ENCODE measurements at regions not wholly inside any gene's neighbourhood (a gene's known extent, or its start where the extent isn't known, plus 50 kb on each side); places are given as distances from the start of the nearest gene placed in this dataset.
A peak's percentile ranks its signal among the peaks of the same experiment; 100 is the strongest.

DNA sequence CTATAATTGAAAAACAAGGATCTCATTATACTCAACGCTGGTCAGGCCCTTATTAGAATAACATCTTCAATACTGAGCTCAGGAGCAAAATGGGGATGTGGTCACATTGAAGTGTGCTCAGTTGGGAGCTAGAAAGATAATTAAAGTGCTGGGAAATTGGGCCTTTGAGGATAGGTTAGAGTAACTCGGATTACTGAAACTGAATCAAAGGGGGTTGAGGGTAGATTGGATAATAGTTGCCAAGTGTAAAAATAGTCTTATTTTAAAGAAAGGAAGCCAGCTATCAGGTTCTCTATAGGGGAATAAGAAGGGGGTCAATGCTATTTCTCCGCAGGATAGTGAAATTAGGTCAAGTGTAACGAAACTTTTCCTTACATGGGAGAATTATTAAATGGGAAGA lies 391.0 kb upstream of the PTPRD start:
- DNase-seq, result no peak

DNA sequence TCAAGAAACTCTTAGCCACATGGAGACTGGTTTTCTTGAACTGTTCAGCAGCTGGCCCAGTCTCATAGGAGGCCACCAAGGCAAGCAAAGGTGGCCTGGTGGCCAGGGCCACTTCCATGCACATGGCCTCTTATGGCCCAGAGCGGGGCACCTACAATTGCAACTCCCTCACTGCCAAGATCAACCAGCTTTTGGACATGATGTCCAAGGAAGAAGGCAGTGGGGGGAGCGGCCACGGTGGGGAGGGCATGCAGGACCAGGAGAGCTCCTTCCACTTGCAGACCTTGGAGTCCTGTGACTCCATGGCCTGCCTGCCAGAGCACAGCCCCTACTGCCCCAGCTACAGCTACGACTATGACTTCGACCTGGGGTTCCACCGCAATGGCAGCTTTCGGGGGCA lies 398.9 kb upstream of the PTPRD start:
- DNase-seq, result no peak

DNA sequence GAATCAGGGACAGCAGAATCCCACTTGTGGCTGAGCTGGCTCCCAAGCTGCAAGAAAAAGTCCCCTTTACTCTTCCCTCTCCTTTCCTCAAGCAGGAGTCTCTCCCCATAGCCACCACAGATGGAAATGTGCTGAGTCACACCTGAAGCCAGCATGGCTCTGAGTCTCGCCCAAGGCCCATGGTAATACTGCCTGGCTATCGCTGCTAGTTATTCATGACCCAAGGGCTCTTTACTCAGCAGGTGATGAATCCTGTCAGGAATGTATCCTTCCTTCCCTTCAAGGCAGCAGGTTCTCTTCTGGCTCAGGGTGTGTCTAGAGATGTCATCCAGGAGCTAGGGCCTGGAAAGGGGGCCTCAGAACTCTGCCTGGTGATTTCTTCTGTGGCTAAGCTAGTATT lies 403.3 kb upstream of the PTPRD start:
- peak; percentile 75 for DNase-seq

DNA sequence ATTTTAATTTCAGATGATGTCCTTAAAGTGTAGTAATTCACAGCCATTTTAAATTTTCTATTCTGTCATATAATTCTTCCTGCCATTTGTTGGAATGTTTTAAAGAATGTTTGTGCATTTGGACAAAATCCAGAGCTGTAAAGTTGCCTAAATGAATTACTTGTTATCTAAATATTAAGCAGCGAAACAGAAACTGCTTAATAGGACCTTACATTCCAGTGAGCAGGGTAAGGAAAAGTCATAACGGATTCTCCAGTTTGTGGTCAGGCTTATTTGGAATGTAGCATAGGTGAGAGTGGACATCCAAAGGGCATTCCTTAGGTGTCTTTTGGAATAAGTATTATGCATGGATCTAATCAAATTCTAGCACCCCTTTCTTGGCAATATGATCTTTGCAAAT lies 410.4 kb upstream of the PTPRD start:
- no peak for DNase-seq

DNA sequence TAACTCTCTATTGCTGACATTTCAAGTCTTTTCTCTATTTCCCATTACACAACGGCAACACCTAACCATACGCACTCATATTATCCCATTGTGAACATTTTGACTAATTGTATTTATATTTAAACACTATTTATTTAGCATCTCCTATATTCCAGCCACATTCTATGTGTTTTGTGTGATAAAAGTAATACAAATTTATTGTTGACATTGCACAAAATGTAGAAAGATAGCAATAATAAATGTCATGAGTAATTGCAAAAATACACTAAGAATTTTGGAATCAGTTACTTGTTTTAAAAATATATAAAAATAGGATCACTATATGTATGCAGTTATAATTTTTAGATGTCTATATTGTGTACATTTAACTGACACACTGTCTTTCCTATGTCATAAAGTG lies 413.0 kb upstream of the PTPRD start:
- DNase-seq, result no peak

DNA sequence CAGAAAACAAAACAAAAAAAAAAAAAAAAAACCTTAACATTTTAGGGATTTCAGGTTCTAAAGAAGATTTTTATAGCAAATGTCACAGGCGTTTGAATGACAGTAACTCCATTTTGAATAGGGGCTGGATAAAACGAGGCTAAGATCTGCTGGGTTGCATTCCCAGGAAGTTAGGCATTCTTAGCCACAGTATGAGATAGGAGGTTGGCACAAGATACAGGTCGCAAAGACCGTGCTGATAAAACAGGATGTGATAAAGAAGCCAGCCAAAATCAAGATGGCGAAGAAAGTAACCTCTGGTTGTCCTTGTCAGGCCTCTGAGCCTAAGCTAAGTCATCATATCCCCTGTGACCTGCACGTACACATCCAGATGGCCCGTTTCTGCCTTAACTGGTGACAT lies 425.6 kb upstream of the PTPRD start:
- DNase-seq, result no peak

DNA sequence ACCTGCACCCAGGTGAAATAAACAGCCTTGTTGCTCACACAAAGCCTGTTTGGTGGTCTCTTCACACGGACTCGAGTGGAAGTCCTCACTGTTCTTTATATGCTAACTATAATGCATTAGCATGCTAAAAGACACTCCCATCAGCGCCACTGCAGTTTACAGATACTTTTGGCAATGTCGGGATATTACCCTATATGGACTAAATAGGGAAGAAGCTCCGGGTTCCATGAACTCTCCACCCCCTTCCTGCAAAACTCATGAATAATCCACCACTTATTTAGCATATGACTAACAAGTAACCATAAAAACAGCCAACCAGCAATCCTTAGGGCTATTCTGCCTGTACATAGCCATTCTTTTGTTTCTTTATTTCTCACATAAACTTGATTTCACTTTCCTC lies 426.2 kb upstream of the PTPRD start:
- DNase-seq, result no peak

DNA sequence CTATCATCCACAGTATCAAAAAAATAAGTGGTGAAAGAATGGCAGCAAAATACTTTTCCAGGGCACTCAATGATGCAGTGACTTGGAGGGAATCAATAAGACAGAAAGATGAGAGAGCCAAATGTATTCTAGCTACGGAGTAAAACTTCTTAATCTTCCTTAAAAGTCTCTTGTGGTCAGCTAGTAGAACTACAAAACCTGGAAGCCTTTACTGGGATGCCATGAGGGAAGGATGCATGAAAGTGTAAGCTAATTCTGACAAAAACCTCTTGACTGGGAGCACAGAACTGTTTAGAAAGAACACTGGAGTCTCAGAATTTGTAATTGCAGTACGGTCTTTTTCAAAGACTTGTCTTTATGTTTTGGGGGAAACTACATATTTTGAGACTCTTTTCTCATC lies 432.8 kb upstream of the PTPRD start:
- DNase-seq, result no peak

DNA sequence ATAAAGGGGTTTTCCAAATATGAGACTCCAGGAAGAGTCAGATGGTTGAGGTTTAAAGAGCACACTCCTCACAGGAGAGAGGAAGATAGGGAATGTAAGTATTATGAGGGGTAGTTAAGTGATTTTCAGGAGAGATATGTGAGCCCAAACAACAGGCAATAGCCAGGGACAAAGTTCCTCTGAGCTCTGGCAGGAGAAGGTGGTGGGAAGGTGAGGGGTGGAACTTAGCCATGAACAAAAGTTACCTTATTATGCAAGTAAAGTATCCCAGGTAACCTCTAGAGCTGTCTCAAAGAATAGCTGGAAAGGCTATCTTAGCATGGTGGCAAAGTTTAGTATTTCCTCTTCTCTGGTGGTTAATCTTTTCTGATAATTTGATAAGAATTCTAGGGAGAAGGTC lies 450.5 kb upstream of the PTPRD start:
- DNase-seq, result peak; percentile 59

DNA sequence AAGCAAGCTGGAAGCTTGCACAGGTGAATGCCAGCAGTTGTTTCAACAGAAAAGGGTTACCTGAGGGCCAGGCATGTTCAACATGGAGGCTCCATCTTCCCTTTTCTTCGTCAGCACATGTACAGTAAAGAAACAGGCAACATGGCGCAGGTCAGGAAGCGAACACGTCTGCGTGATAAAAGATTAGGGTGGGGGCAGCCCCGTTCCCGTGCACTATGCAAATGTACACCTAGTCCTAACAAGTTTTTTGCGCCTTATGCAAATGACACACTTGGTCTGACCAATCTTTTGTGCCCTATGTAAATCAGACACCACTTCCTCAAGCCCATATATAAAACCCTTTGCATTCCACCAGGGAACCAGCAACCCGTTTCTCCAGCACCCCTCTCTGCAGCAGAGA lies 452.1 kb upstream of the PTPRD start:
- DNase-seq, result no peak

DNA sequence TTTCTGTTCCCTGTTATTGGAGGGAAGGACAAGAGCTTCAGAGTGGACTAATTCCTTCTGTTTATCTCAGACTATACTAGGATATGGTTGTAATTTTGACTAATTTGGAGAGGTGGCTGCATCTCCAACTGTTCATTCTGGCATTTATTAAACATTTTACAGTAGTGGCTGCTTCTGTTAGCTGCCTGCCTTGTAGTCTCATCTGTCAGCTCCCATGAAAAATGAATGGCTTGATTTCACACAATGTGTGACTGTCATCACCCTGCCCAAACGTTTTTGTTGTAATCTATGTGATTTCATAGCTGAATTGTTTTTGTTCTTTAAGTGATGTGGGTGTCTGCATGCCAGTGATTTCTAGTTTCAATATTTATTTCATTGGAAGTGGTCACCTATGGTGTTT lies 459.4 kb upstream of the PTPRD start:
- no peak for DNase-seq

DNA sequence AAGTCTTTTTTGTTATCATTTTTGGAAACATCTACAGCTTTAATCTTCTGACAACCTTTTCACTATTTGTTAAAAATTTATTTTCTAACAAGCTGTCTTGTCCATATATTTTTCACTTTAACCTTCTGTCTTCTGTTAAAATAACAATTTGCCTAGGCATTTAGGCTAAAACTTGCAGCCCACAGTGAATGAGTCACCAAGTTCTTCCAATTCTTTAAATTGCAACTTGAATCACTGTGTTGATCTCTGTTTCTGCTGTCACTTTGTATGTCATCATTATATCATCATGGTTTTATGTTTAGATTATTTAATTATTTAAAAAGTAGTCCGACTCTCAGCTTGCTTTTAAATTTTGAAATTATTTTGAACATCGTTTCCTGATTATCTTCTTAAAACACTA lies 473.8 kb upstream of the PTPRD start:
- DNase-seq, result no peak

DNA sequence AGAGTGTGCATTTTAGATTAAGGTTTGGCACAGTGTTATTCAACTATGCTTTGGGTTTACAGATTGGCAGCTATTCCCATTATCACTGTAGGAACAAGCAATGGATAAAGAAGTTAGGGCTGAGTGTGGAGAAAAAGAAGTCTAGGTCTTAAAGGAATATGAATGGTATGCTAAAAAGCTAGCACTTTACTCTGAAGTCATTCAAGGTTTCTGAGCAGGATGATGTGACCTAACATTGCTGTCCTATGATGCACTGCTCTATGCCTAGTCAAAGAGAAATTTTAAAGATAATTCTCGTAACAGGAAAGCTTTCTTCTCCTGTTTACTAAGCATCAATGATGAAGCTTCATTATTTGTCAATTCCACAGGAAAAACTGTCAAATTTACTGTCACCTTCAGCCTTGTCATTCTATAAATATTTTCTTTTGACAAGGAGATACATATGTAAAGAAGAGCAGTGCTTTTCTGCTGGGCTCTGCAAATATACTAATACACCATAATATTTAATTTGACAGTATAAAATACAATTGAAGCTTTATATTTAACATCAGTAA lies 476.1 kb upstream of the PTPRD start:
- no peak for DNase-seq

DNA sequence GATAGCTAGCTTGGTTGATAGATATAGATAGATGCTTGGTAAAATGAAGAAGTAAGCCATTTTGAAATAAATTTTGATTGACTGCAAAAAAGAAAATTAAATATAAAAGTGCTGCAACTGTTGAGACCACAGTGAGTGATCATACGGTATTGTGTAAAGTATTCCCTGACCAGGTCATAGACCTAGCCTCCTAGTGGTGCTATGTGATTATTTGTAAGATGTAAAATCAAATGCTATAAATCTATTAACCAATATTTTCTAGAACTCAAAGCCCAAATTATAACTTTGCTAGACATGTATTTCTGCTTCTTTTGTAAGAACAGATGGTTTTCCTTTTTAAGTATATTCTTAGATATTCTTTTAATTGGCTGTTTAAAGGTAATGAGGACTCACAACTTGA lies 480.2 kb upstream of the PTPRD start:
- no peak for DNase-seq

DNA sequence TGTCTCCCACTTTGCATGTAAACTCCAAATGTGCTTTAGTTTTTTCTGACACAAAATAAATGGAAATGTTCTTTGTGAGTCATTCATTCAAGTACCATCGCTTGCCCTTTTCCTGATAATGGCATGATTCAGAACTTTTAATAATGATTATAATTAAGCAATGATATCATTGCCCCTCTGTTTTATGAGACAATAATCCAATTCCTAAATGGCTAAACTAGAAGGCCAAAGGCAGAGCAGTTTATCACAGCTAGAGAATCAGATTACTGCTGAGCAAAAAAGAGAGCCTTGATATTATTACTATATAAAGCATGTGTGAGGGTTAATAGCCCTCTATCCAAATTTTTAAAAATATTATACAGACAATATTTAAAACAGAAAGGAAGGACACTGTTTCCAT lies 484.2 kb upstream of the PTPRD start:
- DNase-seq, result no peak

DNA sequence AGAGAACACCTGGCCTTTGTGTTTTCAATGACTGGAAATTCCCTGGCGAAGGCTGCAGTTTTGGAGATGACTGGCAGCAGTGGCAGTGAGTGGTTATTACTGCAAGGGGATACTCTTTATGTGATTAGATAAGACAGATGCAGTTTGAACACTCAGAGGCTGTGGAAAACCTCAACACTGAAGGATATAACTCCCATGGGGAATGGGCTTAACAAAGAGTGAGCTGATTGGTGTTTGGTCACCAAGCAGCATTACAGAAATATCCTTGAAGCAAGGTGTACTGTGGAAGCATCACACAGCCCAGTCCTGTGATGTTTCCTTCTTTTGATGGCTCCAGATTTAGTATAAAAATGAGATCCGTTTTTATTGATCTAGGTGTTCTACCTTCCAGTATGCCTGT lies 490.7 kb upstream of the PTPRD start:
- no peak for DNase-seq

DNA sequence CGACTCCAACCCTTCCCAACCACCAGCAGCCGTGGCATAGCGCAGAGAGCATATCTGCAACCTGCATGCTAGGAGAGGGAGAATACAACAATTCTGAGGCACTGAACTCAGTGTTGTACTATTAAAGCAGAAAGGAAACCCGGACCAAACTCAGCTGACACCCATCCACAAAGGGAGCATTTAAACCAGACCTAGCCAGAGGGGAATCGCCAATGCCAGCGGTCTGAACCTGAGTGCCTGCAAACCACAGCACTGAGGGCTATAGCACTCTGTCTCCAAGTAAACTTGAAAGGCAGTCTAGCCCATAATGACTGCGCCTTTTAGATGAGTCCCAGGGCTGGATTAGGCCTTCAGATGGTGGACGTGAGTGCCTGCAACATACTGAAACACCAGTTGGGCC lies 494.4 kb upstream of the PTPRD start:
- peak; percentile 64 for DNase-seq

DNA sequence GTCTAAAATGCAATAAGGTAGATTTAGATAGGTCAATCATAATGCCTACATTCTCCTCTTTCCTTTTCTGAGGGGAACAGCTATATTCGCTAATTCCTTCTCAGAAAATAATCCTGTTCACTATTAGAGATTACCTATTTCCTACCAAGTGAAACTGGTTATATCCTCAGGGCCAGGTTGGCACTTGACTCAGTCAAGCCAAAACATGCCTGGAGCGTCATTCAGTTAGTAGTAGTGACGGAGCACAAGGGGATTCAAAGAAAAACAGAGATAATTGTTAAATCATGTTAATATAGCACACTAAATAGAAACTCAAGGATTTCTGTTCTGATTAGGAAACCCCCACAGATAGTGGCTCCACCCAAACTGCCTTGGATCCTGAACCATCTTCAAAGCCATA lies 515.4 kb upstream of the PTPRD start:
- no peak for DNase-seq

DNA sequence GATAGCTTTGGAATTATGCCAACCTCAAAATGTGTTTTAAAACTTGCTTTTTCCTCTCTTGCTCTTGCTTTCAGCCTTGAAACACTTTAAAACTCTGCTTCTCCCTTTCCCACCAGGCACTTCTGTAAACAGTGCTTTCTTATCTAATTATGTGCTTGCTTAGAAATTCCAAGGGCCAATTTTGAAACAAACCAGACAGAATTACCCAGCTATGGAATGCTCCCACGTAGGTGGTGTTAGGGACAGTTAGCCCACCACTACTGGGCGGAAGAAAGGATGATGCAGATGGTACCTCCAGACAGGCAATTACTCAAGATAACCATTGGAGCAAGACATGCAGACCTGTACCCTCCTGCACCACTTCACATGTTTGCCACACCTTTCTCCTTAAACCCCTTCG lies 523.0 kb upstream of the PTPRD start:
- peak; percentile 85 for DNase-seq

DNA sequence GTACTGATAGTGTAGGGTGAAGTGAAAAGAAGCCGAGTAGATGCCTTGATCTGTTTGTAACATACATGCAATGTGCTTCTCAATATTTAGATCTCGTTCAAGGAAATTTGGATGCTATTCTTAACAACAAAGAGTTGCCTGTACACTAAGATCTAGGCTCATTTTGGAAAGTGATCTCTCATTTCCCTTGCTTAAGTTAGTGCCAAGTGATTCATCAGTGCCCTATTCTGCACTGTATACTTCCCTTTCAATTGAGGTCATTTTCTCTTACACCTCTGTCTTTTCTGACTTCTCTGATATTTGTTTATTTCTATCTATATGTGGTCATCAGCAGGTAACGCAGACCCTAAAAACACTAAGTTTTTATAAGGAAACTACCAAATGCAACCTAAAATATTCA lies 528.6 kb upstream of the PTPRD start:
- DNase-seq, result no peak

DNA sequence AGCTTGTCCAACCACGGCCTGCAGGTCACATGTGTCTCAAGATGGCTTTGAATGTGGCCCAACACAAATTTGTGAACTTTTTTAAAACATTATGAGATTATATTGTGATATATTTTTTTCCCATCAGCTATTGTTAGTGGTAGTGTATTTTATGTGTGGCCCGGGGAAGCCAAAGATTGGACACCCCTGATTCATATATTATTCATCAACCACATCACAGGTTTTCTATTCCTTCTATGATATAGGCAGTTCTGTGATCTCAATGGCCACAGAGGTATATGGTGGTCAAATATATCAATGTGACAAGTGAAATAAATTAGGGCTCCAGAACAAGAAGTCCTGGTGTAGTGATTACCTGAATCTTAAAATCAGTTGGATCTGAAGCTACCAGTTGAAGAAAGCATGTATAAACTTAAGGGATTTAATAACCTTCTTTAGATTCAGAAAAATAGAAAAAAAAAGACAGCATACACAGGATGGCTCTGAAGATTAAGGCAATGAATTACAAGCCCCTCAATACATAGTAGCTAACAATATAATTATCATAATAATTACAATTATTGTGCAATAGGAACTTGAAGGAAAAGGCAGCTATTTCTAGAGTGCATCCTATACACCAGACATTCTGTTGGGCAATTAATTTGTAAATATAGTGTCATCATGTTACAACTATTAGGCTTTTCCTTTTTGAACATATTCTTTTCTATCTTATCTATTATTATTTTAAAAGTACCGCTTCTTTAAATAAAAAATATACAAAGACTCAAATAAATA lies 530.4 kb upstream of the PTPRD start:
- DNase-seq, result no peak

DNA sequence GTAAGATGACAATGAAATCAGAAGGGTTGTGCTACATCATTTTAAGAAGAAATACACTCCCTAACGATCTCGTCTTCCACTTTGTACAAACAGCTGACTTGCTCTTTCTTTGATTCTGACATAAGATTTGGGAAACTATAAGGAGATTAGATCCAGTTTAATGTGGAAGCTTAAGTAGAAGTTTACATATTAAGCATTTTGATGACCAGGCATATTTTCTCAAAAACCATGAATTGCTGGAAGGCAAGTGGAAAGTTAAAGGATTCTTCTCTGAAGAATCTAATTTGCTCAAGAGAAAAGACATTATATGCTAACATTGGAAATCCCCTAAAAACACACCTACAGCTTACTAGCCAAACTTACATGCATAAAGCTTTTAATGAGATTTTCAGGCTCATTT lies 531.9 kb upstream of the PTPRD start:
- no peak for DNase-seq

DNA sequence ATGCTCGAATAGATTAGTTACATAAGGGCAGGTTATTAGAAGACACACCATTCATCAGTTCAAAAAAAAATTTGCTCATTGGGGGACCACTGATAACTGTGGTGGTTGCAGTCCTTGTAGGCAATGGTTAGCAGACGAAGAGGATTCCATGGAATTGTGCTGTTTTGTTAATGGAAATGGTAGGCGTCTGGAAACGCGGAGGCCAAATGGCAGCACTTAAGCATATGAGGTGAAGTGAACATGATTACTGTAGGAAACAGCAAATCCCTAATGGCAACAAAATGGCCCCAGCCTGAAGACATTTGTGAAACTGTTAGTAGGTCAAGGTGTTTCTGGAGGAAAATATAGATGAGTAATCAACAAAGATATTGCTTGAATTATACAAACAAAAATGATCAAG lies 535.4 kb upstream of the PTPRD start:
- peak; percentile 67 for DNase-seq

DNA sequence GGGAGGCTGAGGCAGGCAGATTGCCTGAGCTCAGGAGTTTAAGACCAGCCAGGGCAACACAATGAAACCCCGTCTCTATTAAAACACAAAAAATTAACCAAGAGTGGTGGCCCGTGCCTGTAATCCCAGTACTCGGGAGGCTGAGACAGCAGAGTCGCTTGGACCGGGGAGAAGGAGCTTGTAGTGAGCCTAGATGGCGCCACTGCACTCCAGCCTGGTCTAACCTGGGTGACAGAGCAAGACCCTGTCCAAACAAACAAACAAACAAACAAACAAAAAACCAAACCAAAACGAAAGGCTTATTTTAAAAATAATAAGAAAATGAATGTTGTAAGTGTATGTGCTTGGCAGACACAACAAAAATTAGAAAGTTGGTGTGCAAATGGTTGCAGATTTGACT lies 536.3 kb upstream of the PTPRD start:
- DNase-seq, result peak; percentile 63

DNA sequence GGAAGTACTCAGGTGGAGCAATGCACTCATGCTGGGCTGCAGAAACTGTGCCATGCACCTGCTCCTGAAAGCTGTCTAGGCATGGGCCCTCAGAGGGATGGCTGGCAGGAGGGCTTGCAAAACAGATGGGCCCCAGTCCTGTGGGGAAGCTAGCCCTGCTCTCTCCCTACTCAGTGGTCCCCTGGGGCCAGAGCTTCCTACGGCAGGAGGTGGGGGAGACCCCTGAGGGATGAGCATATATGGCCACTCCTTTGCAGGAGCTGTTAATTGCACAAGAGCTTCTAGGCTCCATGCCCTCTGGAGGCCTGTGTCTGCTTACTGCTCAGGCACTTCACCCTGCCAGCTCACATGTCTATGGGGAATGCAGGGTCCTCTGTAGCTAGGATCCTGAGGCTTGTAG lies 545.3 kb upstream of the PTPRD start:
- no peak for DNase-seq
